ENCODE measurements at regions not wholly inside any gene's neighbourhood (a gene's known extent, or its start where the extent isn't known, plus 50 kb on each side); places are given as distances from the start of the nearest gene placed in this dataset.

GRCh38 chr11:45384711-45385241 is 98.6 kb upstream of the SYT13 start:
- TF ChIP-seq BACH2 (CRISPR knock-in tag; IDR thresholded peaks at IDR 0.05; ENCODE audit: borderline replicate concordance) (no peak), ESRRG (CRISPR knock-in tag; IDR thresholded peaks at IDR 0.05) (no peak), RARB (CRISPR knock-in tag; IDR thresholded peaks at IDR 0.05) (no peak), ZNF8 (CRISPR knock-in tag; IDR thresholded peaks at IDR 0.05) (no peak), ZC3H10 (CRISPR knock-in tag; IDR thresholded peaks at IDR 0.05) (no peak), SNAI2 (CRISPR knock-in tag; IDR thresholded peaks at IDR 0.05) (no peak), PATZ1 (CRISPR knock-in tag; IDR thresholded peaks at IDR 0.05; ENCODE audit: borderline replicate concordance) (no peak), TOX (CRISPR knock-in tag; IDR thresholded peaks at IDR 0.05; ENCODE audit: borderline replicate concordance) (no peak), OSR1 (CRISPR knock-in tag; IDR thresholded peaks at IDR 0.05) (no peak), PPARA (CRISPR knock-in tag; IDR thresholded peaks at IDR 0.05; ENCODE audit: borderline replicate concordance) (no peak), TCF4 (CRISPR knock-in tag; IDR thresholded peaks at IDR 0.05; ENCODE audit: borderline replicate concordance) (no peak), TSHZ2 (CRISPR knock-in tag; IDR thresholded peaks at IDR 0.05) (no peak), ISL1 (CRISPR knock-in tag; IDR thresholded peaks at IDR 0.05) (no peak), CSDC2 (CRISPR knock-in tag; IDR thresholded peaks at IDR 0.05) (no peak), CSRNP3 (CRISPR knock-in tag; IDR thresholded peaks at IDR 0.05) (no peak), GLIS3 (CRISPR knock-in tag; IDR thresholded peaks at IDR 0.05) (no peak)
- no peak for ATAC-seq

GRCh38 chr11:45384016-45384415 is 97.9 kb upstream of the SYT13 start:
- TF ChIP-seq PATZ1 (CRISPR knock-in tag; IDR thresholded peaks at IDR 0.05; ENCODE audit: borderline replicate concordance) (no peak), GLIS3 (CRISPR knock-in tag; IDR thresholded peaks at IDR 0.05) (no peak), BACH2 (CRISPR knock-in tag; IDR thresholded peaks at IDR 0.05; ENCODE audit: borderline replicate concordance) (no peak), ZFP3 (CRISPR knock-in tag; IDR thresholded peaks at IDR 0.05) (no peak), ARNTL (CRISPR knock-in tag; IDR thresholded peaks at IDR 0.05; ENCODE audit: borderline replicate concordance, low read depth) (no peak), CSRNP3 (CRISPR knock-in tag; IDR thresholded peaks at IDR 0.05) (no peak), TOX (CRISPR knock-in tag; IDR thresholded peaks at IDR 0.05; ENCODE audit: borderline replicate concordance) (no peak), RARB (CRISPR knock-in tag; IDR thresholded peaks at IDR 0.05) (no peak), ISL1 (CRISPR knock-in tag; IDR thresholded peaks at IDR 0.05) (no peak), TCF4 (CRISPR knock-in tag; IDR thresholded peaks at IDR 0.05; ENCODE audit: borderline replicate concordance) (no peak), TSHZ2 (CRISPR knock-in tag; IDR thresholded peaks at IDR 0.05) (no peak), OSR1 (CRISPR knock-in tag; IDR thresholded peaks at IDR 0.05) (no peak), ZC3H10 (CRISPR knock-in tag; IDR thresholded peaks at IDR 0.05) (no peak), ZFP30 (CRISPR knock-in tag; IDR thresholded peaks at IDR 0.05) (no peak), CSDC2 (CRISPR knock-in tag; IDR thresholded peaks at IDR 0.05) (no peak), ZNF8 (CRISPR knock-in tag; IDR thresholded peaks at IDR 0.05) (no peak), ZNF70 (CRISPR knock-in tag; IDR thresholded peaks at IDR 0.05) (no peak), POU6F1 (CRISPR knock-in tag; IDR thresholded peaks at IDR 0.05; ENCODE audit: borderline replicate concordance, low read depth) (no peak)
- no peak for ATAC-seq
